Mesendoderm (in vitro differentiated cells): ENCODE measurements at regions not wholly inside any gene's neighbourhood (a gene's known extent, or its start where the extent isn't known, plus 50 kb on each side); places are given as distances from the start of the nearest gene placed in this dataset.

ENCODE experiments used
- DNase-seq: peaks from one replicate; pipeline ENCODE4 v3.0.0; 2013
- H2AK5ac ChIP-seq: 2 replicates; pipeline ENCODE4 v1.6.1; 2013; ENCODE audit warnings: low read length, inconsistent platforms
- H2BK120ac ChIP-seq: 2 replicates; pipeline ENCODE4 v1.6.1; 2013; ENCODE audit warnings: low read depth, mild to moderate bottlenecking, low read length, moderate library complexity, mixed read lengths
- H2BK15ac ChIP-seq: replicated peaks from 2 replicates; pipeline ENCODE4 v1.6.1; 2013; ENCODE audit warnings: low read depth, mild to moderate bottlenecking, moderate library complexity
- H2BK5ac ChIP-seq: 2 replicates; pipeline ENCODE4 v1.6.1; 2013; ENCODE audit warnings: low read length, inconsistent platforms
- H3K18ac ChIP-seq: 2 replicates; pipeline ENCODE4 v1.6.1; 2013; ENCODE audit warnings: mild to moderate bottlenecking, low read length, mixed read lengths
- H3K23ac ChIP-seq: one replicate; pipeline ENCODE4 v1.6.1; 2013; ENCODE audit warnings: low read length
- H3K27ac ChIP-seq: 2 replicates; pipeline ENCODE4 v1.5.1; 2013; ENCODE audit warnings: low read depth, mild to moderate bottlenecking, inconsistent platforms, low read length, moderate library complexity
- H3K27me3 ChIP-seq: 2 replicates; pipeline ENCODE4 v1.6.1; 2013; ENCODE audit warnings: low read length, control low read depth, mild to moderate bottlenecking, inconsistent platforms; ENCODE audit not compliant: insufficient read depth, poor library complexity
- H3K36me3 ChIP-seq: 2 replicates; pipeline ENCODE4 v1.6.1; 2013; ENCODE audit warnings: low read length, inconsistent platforms; ENCODE audit not compliant: control insufficient read depth, insufficient read depth
- H3K4ac ChIP-seq: one replicate; pipeline ENCODE4 v1.6.1; 2013; ENCODE audit warnings: low read depth, mild to moderate bottlenecking, low read length, moderate library complexity
- H3K4me1 ChIP-seq: 2 replicates; pipeline ENCODE4 v1.6.1; 2013; ENCODE audit warnings: low read depth, low read length, inconsistent platforms; ENCODE audit not compliant: control insufficient read depth
- H3K4me2 ChIP-seq: 2 replicates; pipeline ENCODE4 v1.6.1; 2013; ENCODE audit warnings: low read length
- H3K4me3 ChIP-seq: 2 replicates; pipeline ENCODE4 v1.5.1; 2013; ENCODE audit warnings: mild to moderate bottlenecking, low read length
- H3K56ac ChIP-seq: one replicate; pipeline ENCODE4 v1.6.1; 2013; ENCODE audit warnings: low read length
- H3K79me1 ChIP-seq: 2 replicates; pipeline ENCODE4 v1.6.1; 2013; ENCODE audit warnings: low read length, inconsistent platforms
- H3K79me2 ChIP-seq: 2 replicates; pipeline ENCODE4 v1.6.1; 2013; ENCODE audit warnings: mild to moderate bottlenecking, low read length; ENCODE audit not compliant: control insufficient read depth, insufficient read depth
- H3K9ac ChIP-seq: 2 replicates; pipeline ENCODE4 v1.6.1; 2013; ENCODE audit warnings: low read length, inconsistent platforms
- H4K5ac ChIP-seq: one replicate; pipeline ENCODE4 v1.6.1; 2013; ENCODE audit warnings: low read length
- H4K8ac ChIP-seq: one replicate; pipeline ENCODE4 v1.6.1; 2013; ENCODE audit warnings: low read depth, mild to moderate bottlenecking, control low read depth, low read length, moderate library complexity
- WGBS: extraction: QIAGEN DNeasy Blood & Tissue Kit; methylation state at CpG from one replicate; pipeline ENCODE4 v1.1.7; 2013; ENCODE audit warnings: low lambda C conversion rate, missing lambda C conversion rate; ENCODE audit not compliant: insufficient coverage; ENCODE audit errors: extremely low coverage; 5-methylcytosine and 5-hydroxymethylcytosine counted together

DNA sequence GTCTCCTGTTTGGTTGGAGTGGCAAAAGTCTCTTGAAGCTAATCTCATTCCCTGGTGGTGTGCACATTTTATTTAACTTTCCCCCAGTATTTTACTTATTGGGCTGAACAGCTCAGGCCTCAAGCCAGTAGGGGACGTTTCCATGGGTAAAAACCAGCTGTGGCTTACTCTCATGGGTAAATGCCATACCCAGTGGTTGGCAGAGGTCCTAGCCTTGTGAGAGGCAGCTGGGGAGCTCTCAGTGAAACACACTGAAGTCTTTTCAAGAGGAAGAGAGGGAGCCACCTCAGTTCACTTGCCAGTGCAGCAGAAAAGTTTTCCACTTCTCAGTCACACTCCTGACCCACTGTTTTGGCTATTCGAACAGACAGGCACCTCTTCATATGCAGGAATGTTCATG, 1964.2 kb downstream of the ARAP2 start:
- no peak overlapping the region for H4K5ac ChIP-seq
- peak; percentile 9 for DNase-seq
- no peak overlapping the region for H3K18ac ChIP-seq
- WGBS: no CpG with 5 or more reads among the region's 2 CpGs
- no peaks in the 10 kb centered on the region for H3K27me3 ChIP-seq
- no peak overlapping the region for H3K23ac ChIP-seq
- H3K4me1 ChIP-seq: no peaks in the 10 kb centered on the region
- no peak overlapping the region for H2AK5ac ChIP-seq
- H3K79me1 ChIP-seq: no peaks in the 10 kb centered on the region
- no peaks in the 10 kb centered on the region for H3K36me3 ChIP-seq
- no peak overlapping the region for H4K8ac ChIP-seq
- no peaks in the 10 kb centered on the region for H3K79me2 ChIP-seq
- no peak overlapping the region for H3K56ac ChIP-seq
- H3K4me2 ChIP-seq: no peak overlapping the region
- no peak overlapping the region for H2BK15ac ChIP-seq
- H3K4ac ChIP-seq: no peak overlapping the region
- H2BK5ac ChIP-seq: no peak overlapping the region
- no peak overlapping the region for H3K27ac ChIP-seq
- no peak overlapping the region for H3K9ac ChIP-seq
- no peak overlapping the region for H3K4me3 ChIP-seq
- H2BK120ac ChIP-seq: no peak overlapping the region

- no peak overlapping the region for H3K4me2 ChIP-seq
- no peak overlapping the region for H3K56ac ChIP-seq
- no peaks in the 10 kb centered on the region for H3K36me3 ChIP-seq
- no peak overlapping the region for H2BK5ac ChIP-seq
- H2AK5ac ChIP-seq: no peak overlapping the region
- no peak overlapping the region for H3K4me3 ChIP-seq
- no peaks in the 10 kb centered on the region for H3K27me3 ChIP-seq
- peak; percentile 58 for DNase-seq
- H3K4me1 ChIP-seq: no peaks in the 10 kb centered on the region
- H3K18ac ChIP-seq: no peak overlapping the region
- H3K79me2 ChIP-seq: no peaks in the 10 kb centered on the region
- H2BK15ac ChIP-seq: no peak overlapping the region
- no peak overlapping the region for H2BK120ac ChIP-seq
- H3K27ac ChIP-seq: no peak overlapping the region
- no peak overlapping the region for H4K5ac ChIP-seq
- no peak overlapping the region for H4K8ac ChIP-seq
- H3K9ac ChIP-seq: no peak overlapping the region
- no peaks in the 10 kb centered on the region for H3K79me1 ChIP-seq
- H3K23ac ChIP-seq: no peak overlapping the region
- H3K4ac ChIP-seq: no peak overlapping the region
- WGBS: no CpG with 5 or more reads among the region's 5 CpGs
Observed at GRCh38 chr4:34281826-34282225, 1962.5 kb downstream of the ARAP2 start.

GRCh38 chr4:34289489-34289888, 1954.8 kb downstream of the ARAP2 start:
- DNase-seq: no peak
- Histone ChIP-seq H3K4me2 (no peak overlapping the region), H4K5ac (no peak overlapping the region), H3K36me3 (no peaks in the 10 kb centered on the region), H3K18ac (no peak overlapping the region), H3K9ac (no peak overlapping the region), H3K79me1 (no peaks in the 10 kb centered on the region), H3K4ac (no peak overlapping the region), H3K79me2 (no peaks in the 10 kb centered on the region), H3K4me1 (no peaks in the 10 kb centered on the region), H3K27ac (no peak overlapping the region), H2AK5ac (no peak overlapping the region), H2BK5ac (no peak overlapping the region), H3K27me3 (no peaks in the 10 kb centered on the region), H2BK120ac (no peak overlapping the region), H3K56ac (no peak overlapping the region), H3K23ac (no peak overlapping the region), H4K8ac (no peak overlapping the region), H2BK15ac (no peak overlapping the region), H3K4me3 (no peak overlapping the region)
- WGBS: no CpG with 5 or more reads among the region's 3 CpGs

- Histone ChIP-seq H3K4me2 (no peak overlapping the region), H3K4me3 (no peak overlapping the region), H2AK5ac (no peak overlapping the region), H3K27ac (no peak overlapping the region), H3K36me3 (no peaks in the 10 kb centered on the region), H4K5ac (no peak overlapping the region), H2BK5ac (no peak overlapping the region), H3K79me1 (no peaks in the 10 kb centered on the region), H3K4me1 (no peaks in the 10 kb centered on the region), H4K8ac (no peak overlapping the region), H3K4ac (no peak overlapping the region), H3K9ac (no peak overlapping the region), H3K18ac (no peak overlapping the region), H3K56ac (no peak overlapping the region), H3K23ac (no peak overlapping the region), H2BK15ac (no peak overlapping the region), H3K27me3 (no peaks in the 10 kb centered on the region), H3K79me2 (no peaks in the 10 kb centered on the region), H2BK120ac (no peak overlapping the region)
- DNase-seq: no peak
Observed at GRCh38 chr4:34289962-34290361, 1954.4 kb downstream of the ARAP2 start.

- H2BK120ac ChIP-seq: no peak overlapping the region
- no peak overlapping the region for H3K23ac ChIP-seq
- H2AK5ac ChIP-seq: no peak overlapping the region
- H3K27ac ChIP-seq: no peak overlapping the region
- H3K27me3 ChIP-seq: no peaks in the 10 kb centered on the region
- H2BK15ac ChIP-seq: no peak overlapping the region
- DNase-seq: no peak
- no peak overlapping the region for H2BK5ac ChIP-seq
- no peak overlapping the region for H3K4me3 ChIP-seq
- no peaks in the 10 kb centered on the region for H3K36me3 ChIP-seq
- H3K4me1 ChIP-seq: no peaks in the 10 kb centered on the region
- no peak overlapping the region for H3K4me2 ChIP-seq
- no peak overlapping the region for H3K56ac ChIP-seq
- H4K8ac ChIP-seq: no peak overlapping the region
- no peaks in the 10 kb centered on the region for H3K79me1 ChIP-seq
- H3K9ac ChIP-seq: no peak overlapping the region
- no peaks in the 10 kb centered on the region for H3K79me2 ChIP-seq
- H3K4ac ChIP-seq: no peak overlapping the region
- H3K18ac ChIP-seq: no peak overlapping the region
- H4K5ac ChIP-seq: no peak overlapping the region
Observed at GRCh38 chr4:34293459-34293858, 1950.9 kb downstream of the ARAP2 start.

GRCh38 chr4:34309383-34309906, 1934.9 kb downstream of the ARAP2 start:
- H3K27me3 ChIP-seq: no peaks in the 10 kb centered on the region
- H2BK15ac ChIP-seq: no peak overlapping the region

More at GRCh38 chr4:34309383-34309906, 1934.9 kb downstream of the ARAP2 start:
- Histone ChIP-seq H3K4me2 (no peak overlapping the region), H3K4me1 (no peaks in the 10 kb centered on the region), H3K4me3 (no peak overlapping the region), H3K79me2 (no peaks in the 10 kb centered on the region), H4K8ac (no peak overlapping the region), H3K23ac (no peak overlapping the region), H3K56ac (no peak overlapping the region), H3K36me3 (no peaks in the 10 kb centered on the region), H3K79me1 (no peaks in the 10 kb centered on the region), H2AK5ac (no peak overlapping the region), H3K18ac (no peak overlapping the region), H3K27ac (no peak overlapping the region), H2BK5ac (no peak overlapping the region), H4K5ac (no peak overlapping the region), H3K9ac (no peak overlapping the region), H2BK120ac (no peak overlapping the region), H3K4ac (no peak overlapping the region)
- no peak for DNase-seq
